IPS-18c (cell line): ENCODE measurements at regions not wholly inside any gene's neighbourhood (a gene's known extent, or its start where the extent isn't known, plus 50 kb on each side); places are given as distances from the start of the nearest gene placed in this dataset.

Experiments
- H3K4me3 ChIP-seq: 2 replicates; pipeline ENCODE4 v1.7.0; 2013; ENCODE audit warnings: low read depth, mild to moderate bottlenecking, low read length, moderate library complexity; ENCODE audit not compliant: insufficient read depth
- H3K9me3 ChIP-seq: one replicate; pipeline ENCODE4 v1.6.1; 2013; ENCODE audit warnings: mild to moderate bottlenecking, low read length, moderate library complexity; ENCODE audit not compliant: control insufficient read depth, insufficient read depth

DNA sequence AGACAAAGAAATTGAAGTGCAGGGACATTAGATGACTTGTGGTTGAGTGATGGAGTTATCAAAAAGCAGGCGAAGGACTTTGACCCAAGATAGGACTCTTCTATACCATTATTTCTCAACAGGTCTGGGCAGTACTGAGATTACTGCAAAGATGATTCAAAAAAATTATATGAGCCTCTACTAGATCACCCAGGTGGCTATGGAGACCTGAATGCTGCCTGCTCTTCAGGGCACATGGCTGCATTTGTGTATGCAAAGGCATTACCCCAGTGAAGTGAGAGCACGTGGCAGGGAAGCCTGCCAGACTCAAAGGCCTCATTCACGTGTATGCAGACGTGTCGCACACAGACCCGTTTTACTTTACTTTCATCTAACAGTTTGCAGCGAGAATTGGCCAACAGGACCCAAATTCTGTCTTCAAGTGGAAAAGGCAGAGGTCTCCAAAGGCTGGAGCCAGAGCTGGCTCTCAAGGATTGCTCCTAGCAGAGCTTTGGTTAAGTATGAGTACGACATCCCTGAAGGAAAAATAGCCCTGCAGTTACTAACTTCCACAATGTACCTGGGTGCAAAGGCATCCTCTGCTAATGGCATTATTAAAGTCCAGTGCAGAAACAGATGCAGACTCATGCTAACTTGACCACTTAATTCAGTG, 113.8 kb upstream of the ARMC2 start:
- Histone ChIP-seq H3K9me3 (no peaks in the 10 kb centered on the region), H3K4me3 (no peak overlapping the region)

DNA sequence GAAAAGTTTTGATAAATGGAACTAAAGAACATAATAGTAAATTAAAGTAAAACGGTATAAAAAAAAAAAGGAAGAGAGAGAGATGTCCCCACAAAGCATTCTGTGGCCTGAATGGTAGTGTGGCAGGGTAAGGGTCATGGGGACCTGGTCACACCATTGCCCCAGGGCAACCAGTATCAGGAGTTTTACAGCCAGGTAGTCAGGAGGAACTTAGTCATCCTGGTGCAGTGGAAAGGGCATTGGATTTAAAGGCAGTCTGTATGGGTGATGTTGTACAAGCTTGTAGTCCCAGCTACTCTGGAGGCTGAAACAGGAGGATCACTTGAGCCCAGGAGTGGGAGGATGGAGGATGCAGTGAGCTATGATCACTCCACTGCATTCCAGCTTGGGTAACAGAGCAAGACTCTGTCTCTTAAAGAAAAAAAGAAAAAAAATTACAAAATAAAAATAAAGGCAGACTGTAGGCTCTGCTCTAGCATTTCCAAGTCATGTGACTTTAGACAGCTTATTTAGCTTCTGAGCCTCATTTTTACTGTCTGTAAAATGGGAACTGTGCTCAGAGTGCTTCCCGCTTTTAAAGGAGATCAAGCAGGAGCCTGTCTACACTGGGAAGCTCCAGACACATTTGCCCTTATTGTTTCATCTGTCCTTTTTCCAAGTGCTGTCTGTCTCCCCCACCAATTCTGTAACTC, 112.8 kb upstream of the ARMC2 start:
- no peaks in the 10 kb centered on the region for H3K9me3 ChIP-seq
- no peak overlapping the region for H3K4me3 ChIP-seq

DNA sequence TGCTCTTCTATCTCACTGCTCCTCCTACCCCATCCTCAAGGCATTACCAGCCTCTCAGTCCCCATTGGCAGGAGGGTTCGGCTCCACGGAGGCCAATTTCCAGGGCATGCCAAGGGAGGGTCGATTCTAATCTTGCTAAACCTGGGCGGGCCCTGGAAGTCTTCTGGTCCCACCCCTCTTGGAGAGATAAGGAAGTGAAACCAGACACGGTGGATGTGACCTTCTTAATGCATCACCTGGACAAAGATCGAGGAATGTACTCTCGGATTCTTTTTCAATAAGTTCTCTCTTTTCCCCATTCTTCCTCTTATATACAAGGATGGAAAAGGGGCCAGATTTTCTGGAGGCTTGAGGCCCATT, 112.2 kb upstream of the ARMC2 start:
- H3K4me3 ChIP-seq: no peak overlapping the region
- H3K9me3 ChIP-seq: no peaks in the 10 kb centered on the region

- no peaks in the 10 kb centered on the region for H3K9me3 ChIP-seq
- no peak overlapping the region for H3K4me3 ChIP-seq
Measured at GRCh38 chr6:108736832-108737231, 111.4 kb upstream of the ARMC2 start.

GRCh38 chr6:108737594-108738546, 110.4 kb upstream of the ARMC2 start:
- H3K9me3 ChIP-seq: no peaks in the 10 kb centered on the region
- H3K4me3 ChIP-seq: no peak overlapping the region

- Histone ChIP-seq H3K4me3 (no peak overlapping the region), H3K9me3 (no peaks in the 10 kb centered on the region)
Measured at GRCh38 chr6:108738684-108739416, 109.4 kb upstream of the ARMC2 start.

- Histone ChIP-seq H3K4me3 (no peak overlapping the region), H3K9me3 (no peaks in the 10 kb centered on the region)
Measured at GRCh38 chr6:108739496-108740330, 108.5 kb upstream of the ARMC2 start.

DNA sequence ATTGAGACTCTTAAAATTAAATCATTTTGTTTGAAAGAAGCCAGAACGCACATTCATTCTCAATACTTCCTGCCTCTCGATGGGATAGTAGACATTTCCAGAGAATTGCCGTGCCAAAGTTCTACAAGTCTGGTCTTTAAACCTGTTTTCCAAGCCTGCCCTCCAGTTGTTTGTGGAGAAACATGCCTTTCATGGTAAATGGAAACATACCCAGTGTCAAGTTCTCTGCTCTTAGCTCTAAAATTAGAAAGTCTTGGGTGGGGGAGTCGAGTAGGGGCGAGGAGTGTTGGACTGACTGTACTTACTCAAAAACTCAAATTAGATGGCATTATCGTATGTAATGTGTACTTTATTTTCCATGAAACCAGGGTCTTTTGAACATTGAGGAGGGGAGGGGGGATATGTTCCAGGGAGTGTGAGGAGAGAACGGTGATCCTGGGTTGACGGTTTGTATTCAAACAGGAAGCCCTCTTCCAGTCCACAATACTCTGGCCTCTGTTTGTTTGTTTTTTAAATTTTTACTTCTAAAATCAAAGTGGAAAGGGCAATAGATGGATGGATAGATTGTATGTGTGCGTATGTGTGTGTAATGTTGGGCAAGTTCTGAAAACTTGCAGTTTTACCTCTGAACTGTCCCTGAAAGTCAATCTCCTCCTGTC, 106.8 kb upstream of the ARMC2 start:
- Histone ChIP-seq H3K9me3 (no peaks in the 10 kb centered on the region), H3K4me3 (no peak overlapping the region)

DNA sequence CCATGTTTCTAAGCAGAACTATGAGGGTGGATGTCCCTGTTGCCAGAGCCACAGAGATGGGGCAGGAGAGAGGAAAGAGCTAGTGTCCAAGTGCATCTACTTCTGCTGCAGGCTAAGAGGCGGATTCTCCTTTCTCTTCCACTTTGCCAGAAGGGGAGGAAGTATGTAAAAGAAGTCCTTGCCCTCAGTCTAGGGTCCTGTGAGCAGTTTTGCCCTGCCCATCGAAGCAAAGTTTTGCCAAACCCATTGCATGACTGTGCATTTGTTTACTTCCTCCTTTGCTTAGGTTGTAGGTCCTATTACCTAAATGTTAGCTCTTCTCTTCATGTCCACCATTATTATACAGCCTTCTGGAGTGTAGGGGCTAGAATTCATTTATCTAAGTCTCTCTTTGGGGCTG, 106.2 kb upstream of the ARMC2 start:
- Histone ChIP-seq H3K4me3 (no peak overlapping the region), H3K9me3 (no peaks in the 10 kb centered on the region)

DNA sequence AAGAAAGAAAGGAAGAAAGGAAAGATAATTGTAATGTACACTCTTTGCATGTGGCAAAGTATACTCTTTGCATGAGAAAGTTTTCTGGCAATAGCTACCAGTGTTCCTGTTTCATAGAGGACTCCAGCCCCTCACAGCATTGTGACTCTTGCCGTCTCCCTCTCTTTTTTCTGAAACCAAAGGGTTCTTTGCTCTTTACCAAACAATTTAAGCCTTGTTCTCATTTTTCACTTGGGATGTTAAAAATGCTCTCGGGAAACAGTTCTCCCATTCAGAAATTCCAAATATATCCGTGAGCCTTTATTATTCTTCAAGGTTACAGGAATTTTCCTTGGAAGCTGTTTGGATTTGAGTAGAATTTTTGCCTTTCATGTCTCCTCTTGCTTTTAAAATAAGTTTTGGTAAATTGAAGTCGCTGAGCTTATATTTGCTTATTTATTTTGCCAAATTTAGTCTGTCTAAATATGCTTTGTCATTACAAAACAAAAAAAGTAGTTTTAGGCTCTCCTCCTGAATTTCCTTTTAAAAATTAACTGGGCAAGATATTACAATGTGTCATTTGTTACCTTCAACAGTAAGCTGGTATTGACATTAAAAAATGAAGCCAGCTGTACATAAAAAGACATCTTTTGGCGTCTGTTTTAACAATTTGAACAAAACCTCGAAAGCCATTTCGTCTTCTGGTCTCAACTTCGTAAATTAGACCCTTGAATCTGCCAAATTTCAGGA, 103.8 kb upstream of the ARMC2 start:
- H3K4me3 ChIP-seq: no peak overlapping the region
- H3K9me3 ChIP-seq: no peaks in the 10 kb centered on the region

- Histone ChIP-seq H3K9me3 (no peaks in the 10 kb centered on the region), H3K4me3 (no peak overlapping the region)
Measured at GRCh38 chr6:108744996-108745395, 103.2 kb upstream of the ARMC2 start.

- H3K9me3 ChIP-seq: no peaks in the 10 kb centered on the region
- H3K4me3 ChIP-seq: no peak overlapping the region
Measured at GRCh38 chr6:108745664-108746336, 102.4 kb upstream of the ARMC2 start.

DNA sequence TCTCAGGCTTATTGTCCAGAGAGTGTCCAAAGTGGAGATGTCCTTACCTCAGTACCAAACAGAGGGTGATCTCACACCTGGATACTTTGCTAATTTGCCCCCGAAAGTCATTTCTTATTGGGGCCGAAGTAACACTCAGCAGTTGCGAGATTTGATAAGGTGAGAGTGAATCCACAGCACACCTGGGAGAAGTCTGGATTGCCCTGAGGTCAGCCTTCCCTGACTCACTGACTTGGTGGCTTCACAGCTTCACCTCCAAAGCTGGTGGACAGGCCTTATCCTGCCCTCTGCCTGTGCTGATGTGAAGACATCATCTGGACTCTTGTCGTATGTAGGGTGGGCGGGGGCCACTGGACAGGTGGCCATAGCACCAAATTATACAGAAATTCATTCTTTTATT, 101.9 kb upstream of the ARMC2 start:
- Histone ChIP-seq H3K9me3 (no peaks in the 10 kb centered on the region), H3K4me3 (no peak overlapping the region)

DNA sequence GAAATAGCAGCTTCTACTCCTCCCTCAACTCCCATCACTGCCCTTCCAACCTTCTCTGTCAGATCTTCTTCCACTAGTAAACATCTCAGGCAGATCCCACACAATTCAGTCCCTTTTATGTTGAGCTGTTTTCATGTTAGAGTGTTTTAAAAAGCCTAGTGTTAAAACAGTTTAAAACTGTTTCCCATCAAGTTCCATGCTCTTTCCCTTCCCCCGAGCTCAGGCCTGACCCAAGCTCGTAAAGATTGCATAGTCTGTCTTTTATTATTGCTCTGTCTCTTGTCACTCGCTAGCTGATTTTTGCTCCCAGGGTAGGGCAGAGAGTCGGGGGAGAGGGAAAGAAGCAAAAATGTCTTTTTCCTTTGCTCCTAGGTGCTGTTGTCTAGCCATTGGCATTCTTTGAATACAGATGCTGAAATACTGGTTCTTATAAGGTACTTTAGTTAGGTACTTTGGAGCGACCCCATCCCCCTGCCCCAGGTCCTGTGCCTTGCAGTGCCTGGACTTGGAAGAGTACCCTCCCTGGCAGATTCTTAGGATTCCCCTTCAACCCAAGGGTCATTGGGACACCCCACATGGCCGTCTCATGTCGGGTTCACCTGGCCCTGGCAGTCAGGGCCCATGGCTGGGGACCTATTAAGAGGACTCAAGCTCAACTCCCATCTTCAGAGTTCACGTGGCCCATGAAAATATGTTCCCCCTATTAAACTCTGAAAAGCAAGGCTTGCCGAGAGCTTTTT, 101.2 kb upstream of the ARMC2 start:
- no peaks in the 10 kb centered on the region for H3K9me3 ChIP-seq

DNA sequence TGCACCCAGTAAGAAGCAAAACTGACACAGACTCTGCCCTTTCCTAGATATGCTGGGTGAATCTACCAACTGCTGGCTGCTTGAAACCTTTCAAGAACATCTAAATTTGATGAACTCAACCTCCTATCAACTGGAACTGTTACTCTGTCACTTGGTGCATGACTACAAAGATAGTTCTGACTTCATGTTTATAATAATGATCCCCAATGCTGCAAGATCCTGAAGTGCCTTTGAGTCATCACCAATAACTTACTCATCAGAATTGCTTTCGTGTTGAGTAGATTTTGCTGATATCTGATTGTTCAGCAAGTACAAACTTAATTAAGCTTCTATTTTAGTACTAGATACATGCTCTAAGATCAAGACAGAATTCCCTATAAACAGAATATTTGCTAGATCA, 100.2 kb upstream of the ARMC2 start:
- Histone ChIP-seq H3K9me3 (no peaks in the 10 kb centered on the region), H3K4me3 (no peak overlapping the region)

More for the DNA sequence above, 101.2 kb upstream of the ARMC2 start:
- H3K4me3 ChIP-seq: no peak overlapping the region
